ENCODE measurements at regions not wholly inside any gene's neighbourhood (a gene's known extent, or its start where the extent isn't known, plus 50 kb on each side); places are given as distances from the start of the nearest gene placed in this dataset.

GRCh38 chr11:33590441-33590840 lies 110.2 kb downstream of the C11orf91 start:
- intact Hi-C loops (cut with micrococcal nuclease) = no loop called here
- no peaks in the 10 kb centered on the region for H3K36me3 ChIP-seq (ENCODE audit: insufficient read depth, low read length)
- H3K4me1 ChIP-seq (ENCODE audit: insufficient read depth, low read length) = no peaks in the 10 kb centered on the region
- no peak for DNase-seq
- H3K27me3 ChIP-seq (ENCODE audit: insufficient read depth, low read length) = no peaks in the 10 kb centered on the region
- H3K4me3 ChIP-seq (ENCODE audit: low read length in 2 of 2) = no peak overlapping the region
- no peaks in the 10 kb centered on the region for H3K9me3 ChIP-seq (ENCODE audit: control insufficient read depth in 1 of 2, low read length in 2 of 2)
- H3K27ac ChIP-seq (ENCODE audit: low read depth, low read length) = no peak overlapping the region
- POLR2A ChIA-PET (ENCODE audit: partially characterized antibody) = no interaction called here
- Mint-ChIP-seq H3K4me3 (no peak overlapping the region), H3K36me3 (no peaks in the 10 kb centered on the region), H3K27ac (no peak overlapping the region), H3K9me3 (peaks cover 0 to 6% (median under 1%) of the 10 kb centered on the region in 8 donors), H3K27me3 (peaks cover 0 to 18% of the 10 kb centered on the region in 2 donors), H3K4me1 (no peaks in the 10 kb centered on the region)
- CTCF ChIA-PET (ENCODE audit: partially characterized antibody) = no interaction called here

- Histone ChIP-seq H3K27me3 (ENCODE audit: insufficient read depth, low read length) (no peaks in the 10 kb centered on the region), H3K27ac (ENCODE audit: low read depth, low read length) (no peak overlapping the region), H3K4me1 (ENCODE audit: insufficient read depth, low read length) (no peaks in the 10 kb centered on the region), H3K36me3 (ENCODE audit: insufficient read depth, low read length) (no peaks in the 10 kb centered on the region), H3K4me3 (ENCODE audit: low read length in 2 of 2) (no peak overlapping the region), H3K9me3 (ENCODE audit: control insufficient read depth in 1 of 2, low read length in 2 of 2) (no peaks in the 10 kb centered on the region)
- Mint-ChIP-seq H3K27me3 (peaks cover 0 to 22% of the 10 kb centered on the region in 2 donors), H3K4me3 (no peak overlapping the region), H3K9me3 (peaks cover 0 to 6% (median 0%) of the 10 kb centered on the region in 8 donors), H3K36me3 (no peaks in the 10 kb centered on the region), H3K27ac (no peak overlapping the region), H3K4me1 (no peaks in the 10 kb centered on the region)
- DNase-seq = no peak
- intact Hi-C loops (cut with micrococcal nuclease) = no loop called here
- CTCF ChIA-PET (ENCODE audit: partially characterized antibody) = no interaction called here
- POLR2A ChIA-PET (ENCODE audit: partially characterized antibody) = no interaction called here
These were observed 112.6 kb downstream of the C11orf91 start for GRCh38 chr11:33588056-33588455.

GRCh38 chr11:33585586-33586209 lies 114.9 kb downstream of the C11orf91 start:
- H3K27me3 ChIP-seq (ENCODE audit: insufficient read depth, low read length) = no peaks in the 10 kb centered on the region
- H3K9me3 Mint-ChIP-seq = peaks cover 0 to 6% (median 0%) of the 10 kb centered on the region in 8 donors
- H3K27me3 Mint-ChIP-seq = peaks cover 6 to 26% of the 10 kb centered on the region in 2 donors
- no peaks in the 10 kb centered on the region for H3K9me3 ChIP-seq (ENCODE audit: control insufficient read depth in 1 of 2, low read length in 2 of 2)
- no peak overlapping the region for H3K4me3 Mint-ChIP-seq
- H3K4me3 ChIP-seq (ENCODE audit: low read length in 2 of 2) = no peak overlapping the region
- H3K36me3 Mint-ChIP-seq = no peaks in the 10 kb centered on the region
- no peak overlapping the region for H3K27ac ChIP-seq (ENCODE audit: low read depth, low read length)
- H3K36me3 ChIP-seq (ENCODE audit: insufficient read depth, low read length) = no peaks in the 10 kb centered on the region
- no peaks in the 10 kb centered on the region for H3K4me1 Mint-ChIP-seq
- ChIA-PET CTCF (ENCODE audit: partially characterized antibody) (interaction anchor here (0.8 kb wide), 1 partner anchor 8 kb away, joined by 3 read pairs; no protein-coding TSS in a partner anchor), POLR2A (ENCODE audit: partially characterized antibody) (no interaction called here)
- no peak overlapping the region for H3K27ac Mint-ChIP-seq
- DNase-seq = no peak
- intact Hi-C loops (cut with micrococcal nuclease) = no loop called here
- H3K4me1 ChIP-seq (ENCODE audit: insufficient read depth, low read length) = no peaks in the 10 kb centered on the region

DNA sequence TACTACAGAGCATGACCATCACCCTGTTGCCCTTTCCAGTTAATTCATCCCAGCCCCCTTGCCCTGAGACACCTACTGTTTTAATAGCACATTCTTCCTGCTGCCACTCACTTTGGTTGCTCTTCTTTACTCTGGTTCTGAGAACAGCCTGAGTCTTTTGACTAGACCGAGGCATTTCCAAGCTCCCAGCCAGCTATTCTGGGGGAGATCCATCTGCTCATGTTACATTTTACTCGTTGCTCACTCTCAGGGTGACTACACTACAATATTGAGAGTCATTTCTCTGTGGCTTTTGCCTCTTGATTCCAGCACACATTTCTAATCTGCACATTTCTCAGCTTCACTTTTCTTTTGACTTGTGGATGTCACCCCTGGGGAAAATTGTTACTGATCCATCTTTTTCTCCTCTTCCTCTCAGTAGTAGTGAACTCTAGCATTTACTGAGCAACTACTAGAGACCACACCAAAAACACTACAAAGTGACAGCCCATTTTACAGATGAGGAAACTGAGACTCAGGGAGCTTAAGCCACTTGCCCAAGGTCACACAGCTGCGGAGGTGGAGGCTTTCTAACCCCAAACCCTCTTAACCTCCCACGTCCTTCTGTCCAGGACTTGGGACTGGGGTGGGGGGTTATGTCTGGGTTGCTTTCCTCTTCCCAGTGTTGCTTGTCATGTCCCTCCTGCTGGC lies 117.8 kb downstream of the C11orf91 start:
- Mint-ChIP-seq H3K27ac (no peak overlapping the region), H3K4me3 (no peak overlapping the region), H3K9me3 (peaks cover 0 to 4% (median 0%) of the 10 kb centered on the region in 8 donors), H3K27me3 (peaks cover 13 to 25% of the 10 kb centered on the region in 2 donors), H3K4me1 (no peaks in the 10 kb centered on the region), H3K36me3 (no peaks in the 10 kb centered on the region)
- no peak for DNase-seq
- Histone ChIP-seq H3K36me3 (ENCODE audit: insufficient read depth, low read length) (no peaks in the 10 kb centered on the region), H3K9me3 (ENCODE audit: control insufficient read depth in 1 of 2, low read length in 2 of 2) (no peaks in the 10 kb centered on the region), H3K4me1 (ENCODE audit: insufficient read depth, low read length) (no peaks in the 10 kb centered on the region), H3K27ac (ENCODE audit: low read depth, low read length) (no peak overlapping the region), H3K27me3 (ENCODE audit: insufficient read depth, low read length) (no peaks in the 10 kb centered on the region), H3K4me3 (ENCODE audit: low read length in 2 of 2) (no peak overlapping the region)
- ChIA-PET POLR2A (ENCODE audit: partially characterized antibody) (no interaction called here), CTCF (ENCODE audit: partially characterized antibody) (no interaction called here)
- intact Hi-C loops (cut with micrococcal nuclease) = no loop called here

- peaks cover 0 to 4% (median 0%) of the 10 kb centered on the region in 8 donors for H3K9me3 Mint-ChIP-seq
- H3K4me3 Mint-ChIP-seq = no peak overlapping the region
- H3K9me3 ChIP-seq (ENCODE audit: control insufficient read depth in 1 of 2, low read length in 2 of 2) = no peaks in the 10 kb centered on the region
- H3K27ac Mint-ChIP-seq = no peak overlapping the region
- ChIA-PET CTCF (ENCODE audit: partially characterized antibody) (interaction anchor here (1.1 kb wide), 1 partner anchor 163 kb away, joined by 4 read pairs; no protein-coding TSS in a partner anchor), POLR2A (ENCODE audit: partially characterized antibody) (no interaction called here)
- H3K27me3 Mint-ChIP-seq = peaks cover 8 to 13% of the 10 kb centered on the region in 2 donors
- intact Hi-C loops (cut with micrococcal nuclease) = no loop called here
- no peak for DNase-seq
- H3K4me1 Mint-ChIP-seq = no peaks in the 10 kb centered on the region
- no peaks in the 10 kb centered on the region for H3K36me3 ChIP-seq (ENCODE audit: insufficient read depth, low read length)
- H3K27me3 ChIP-seq (ENCODE audit: insufficient read depth, low read length) = no peaks in the 10 kb centered on the region
- no peak overlapping the region for H3K4me3 ChIP-seq (ENCODE audit: low read length in 2 of 2)
- no peaks in the 10 kb centered on the region for H3K36me3 Mint-ChIP-seq
- no peak overlapping the region for H3K27ac ChIP-seq (ENCODE audit: low read depth, low read length)
- no peaks in the 10 kb centered on the region for H3K4me1 ChIP-seq (ENCODE audit: insufficient read depth, low read length)
These were observed 121.5 kb downstream of the C11orf91 start for GRCh38 chr11:33579101-33579500.

GRCh38 chr11:33577204-33577603 lies 123.4 kb downstream of the C11orf91 start:
- Mint-ChIP-seq H3K9me3 (peaks cover 0 to 5% (median 3%) of the 10 kb centered on the region in 8 donors), H3K4me1 (no peaks in the 10 kb centered on the region), H3K27me3 (peaks cover 4 to 11% of the 10 kb centered on the region in 2 donors), H3K4me3 (no peak overlapping the region), H3K36me3 (no peaks in the 10 kb centered on the region), H3K27ac (no peak overlapping the region)
- ChIA-PET POLR2A (ENCODE audit: partially characterized antibody) (no interaction called here), CTCF (ENCODE audit: partially characterized antibody) (interaction anchor here (1.1 kb wide), 1 partner anchor 8 kb away, joined by 3 read pairs; no protein-coding TSS in a partner anchor)
- no peaks in the 10 kb centered on the region for H3K27me3 ChIP-seq (ENCODE audit: insufficient read depth, low read length)
- no peak overlapping the region for H3K4me3 ChIP-seq (ENCODE audit: low read length in 2 of 2)
- intact Hi-C loops (cut with micrococcal nuclease) = no loop called here
- no peaks in the 10 kb centered on the region for H3K36me3 ChIP-seq (ENCODE audit: insufficient read depth, low read length)
- DNase-seq = no peak
- H3K9me3 ChIP-seq (ENCODE audit: control insufficient read depth in 1 of 2, low read length in 2 of 2) = no peaks in the 10 kb centered on the region
- H3K27ac ChIP-seq (ENCODE audit: low read depth, low read length) = no peak overlapping the region
- H3K4me1 ChIP-seq (ENCODE audit: insufficient read depth, low read length) = no peaks in the 10 kb centered on the region

GRCh38 chr11:33575311-33575710 lies 125.3 kb downstream of the C11orf91 start:
- H3K4me3 Mint-ChIP-seq = no peak overlapping the region

More at GRCh38 chr11:33575311-33575710, 125.3 kb downstream of the C11orf91 start:
- CTCF ChIA-PET (ENCODE audit: partially characterized antibody) = no interaction called here
- no peak overlapping the region for H3K4me3 ChIP-seq (ENCODE audit: low read length in 2 of 2)
- no peaks in the 10 kb centered on the region for H3K27me3 ChIP-seq (ENCODE audit: insufficient read depth, low read length)
- Mint-ChIP-seq H3K27ac (no peak overlapping the region), H3K36me3 (no peaks in the 10 kb centered on the region), H3K4me1 (no peaks in the 10 kb centered on the region), H3K9me3 (peaks cover 0 to 9% (median 3%) of the 10 kb centered on the region in 8 donors), H3K27me3 (peaks cover 4 to 10% of the 10 kb centered on the region in 2 donors)
- DNase-seq = no peak
- no peaks in the 10 kb centered on the region for H3K4me1 ChIP-seq (ENCODE audit: insufficient read depth, low read length)
- no peaks in the 10 kb centered on the region for H3K36me3 ChIP-seq (ENCODE audit: insufficient read depth, low read length)
- POLR2A ChIA-PET (ENCODE audit: partially characterized antibody) = no interaction called here
- no peak overlapping the region for H3K27ac ChIP-seq (ENCODE audit: low read depth, low read length)
- H3K9me3 ChIP-seq (ENCODE audit: control insufficient read depth in 1 of 2, low read length in 2 of 2) = no peaks in the 10 kb centered on the region
- intact Hi-C loops (cut with micrococcal nuclease) = no loop called here
